Endodermal cell (in vitro differentiated cells): ENCODE measurements at regions not wholly inside any gene's neighbourhood (a gene's known extent, or its start where the extent isn't known, plus 50 kb on each side); places are given as distances from the start of the nearest gene placed in this dataset.

Experiments
- DNase-seq: peaks from one replicate; pipeline ENCODE4 v3.0.0-alpha.2; 2017
- H3K27ac ChIP-seq: 2 replicates; pipeline ENCODE4 v1.5.1; 2013; ENCODE audit warnings: mild to moderate bottlenecking, low read depth, low read length, moderate library complexity
- H3K27me3 ChIP-seq: 2 replicates; pipeline ENCODE4 v1.6.1; 2013; ENCODE audit warnings: mild to moderate bottlenecking, low read length, moderate library complexity; ENCODE audit not compliant: insufficient read depth, control insufficient read depth, poor library complexity, severe bottlenecking
- H3K36me3 ChIP-seq: 2 replicates; pipeline ENCODE4 v1.7.0; 2013; ENCODE audit warnings: mild to moderate bottlenecking, low read length, moderate library complexity; ENCODE audit not compliant: control insufficient read depth, insufficient read depth
- H3K4me1 ChIP-seq: one replicate; pipeline ENCODE4 v1.7.0; 2013; ENCODE audit warnings: low read length; ENCODE audit not compliant: control insufficient read depth, insufficient read depth
- H3K4me3 ChIP-seq: 2 replicates; pipeline ENCODE4 v1.5.1; 2013; ENCODE audit warnings: mild to moderate bottlenecking, low read length, moderate library complexity
- H3K9ac ChIP-seq: 2 replicates; pipeline ENCODE4 v1.6.1; 2013; ENCODE audit warnings: mild to moderate bottlenecking, low read length, moderate library complexity; ENCODE audit not compliant: poor library complexity, severe bottlenecking; ENCODE audit errors: extremely low read depth
- H3K9me3 ChIP-seq: 2 replicates; pipeline ENCODE4 v1.6.1; 2013; ENCODE audit warnings: mild to moderate bottlenecking, low read length, moderate library complexity; ENCODE audit not compliant: control insufficient read depth
- H3K27ac Mint-ChIP-seq: 2 replicates; pipeline ENCODE4 v1.8.0; 2020; ENCODE audit warnings: mixed read lengths
- H3K27me3 Mint-ChIP-seq: 2 replicates; pipeline ENCODE4 v1.8.0; 2021; ENCODE audit warnings: mild to moderate bottlenecking, mixed read lengths; ENCODE audit not compliant: insufficient read depth
- H3K36me3 Mint-ChIP-seq: 2 replicates; pipeline ENCODE4 v1.8.0; 2020; ENCODE audit warnings: low read depth, mixed read lengths
- H3K4me1 Mint-ChIP-seq: 2 replicates; pipeline ENCODE4 v1.8.0; 2020; ENCODE audit warnings: mixed read lengths
- H3K4me3 Mint-ChIP-seq: 2 replicates; pipeline ENCODE4 v1.8.0; 2020; ENCODE audit warnings: mild to moderate bottlenecking, moderate library complexity, mixed read lengths
- H3K9me3 Mint-ChIP-seq: 2 replicates; pipeline ENCODE4 v1.8.0; 2020; ENCODE audit warnings: mild to moderate bottlenecking, mixed read lengths
- WGBS, 2 experiments: methylation state at CpG; one replicate each; pipeline versions ENCODE4 v1.1.5 to v1.1.7; 2013; ENCODE audit warnings: missing lambda C conversion rate in 2 of 2, mixed read lengths in 1 of 2; ENCODE audit not compliant: insufficient coverage in 1 of 2, insufficient read length in 1 of 2; 5-methylcytosine and 5-hydroxymethylcytosine counted together
- TF ChIP-seq, protein P1 (sequence below): fragments of 200-600 bp; sonication (generic); conservative IDR thresholded peaks from 2 replicates; pipeline ENCODE4 v1.5.0; 2021; ENCODE audit warnings: antibody characterized with exemption, mild to moderate bottlenecking

DNA sequence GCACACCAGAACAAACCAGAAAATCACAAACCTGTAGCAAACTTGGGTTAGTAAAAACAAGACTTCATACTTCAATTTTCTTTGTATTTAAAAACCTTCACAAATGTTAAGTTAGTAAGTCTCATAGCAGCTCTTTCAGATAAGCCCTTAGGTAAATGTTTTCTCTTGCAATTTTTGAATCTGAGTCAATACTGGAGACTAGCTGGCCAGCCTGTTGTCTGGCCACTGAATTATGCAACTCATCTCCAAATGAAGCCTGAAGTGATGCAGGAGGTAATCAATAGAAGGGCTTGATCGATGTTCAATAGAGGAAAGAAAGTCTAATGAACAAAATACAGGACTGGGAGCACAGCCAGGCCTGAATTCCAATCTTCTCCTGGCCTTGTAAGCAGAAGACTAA, 465.2 kb downstream of the LRIG3 start:
- no peaks in the 10 kb centered on the region for H3K4me1 Mint-ChIP-seq
- WGBS, 2 experiments = 89 to 100% methylated on average over 1 of the region's 1 CpG
- Histone ChIP-seq H3K4me1 (no peaks in the 10 kb centered on the region), H3K27me3 (no peaks in the 10 kb centered on the region), H3K27ac (no peak overlapping the region), H3K9me3 (no peaks in the 10 kb centered on the region), H3K4me3 (no peak overlapping the region), H3K36me3 (no peaks in the 10 kb centered on the region), H3K9ac (no peak overlapping the region)
- TF ChIP-seq, protein P1, sequence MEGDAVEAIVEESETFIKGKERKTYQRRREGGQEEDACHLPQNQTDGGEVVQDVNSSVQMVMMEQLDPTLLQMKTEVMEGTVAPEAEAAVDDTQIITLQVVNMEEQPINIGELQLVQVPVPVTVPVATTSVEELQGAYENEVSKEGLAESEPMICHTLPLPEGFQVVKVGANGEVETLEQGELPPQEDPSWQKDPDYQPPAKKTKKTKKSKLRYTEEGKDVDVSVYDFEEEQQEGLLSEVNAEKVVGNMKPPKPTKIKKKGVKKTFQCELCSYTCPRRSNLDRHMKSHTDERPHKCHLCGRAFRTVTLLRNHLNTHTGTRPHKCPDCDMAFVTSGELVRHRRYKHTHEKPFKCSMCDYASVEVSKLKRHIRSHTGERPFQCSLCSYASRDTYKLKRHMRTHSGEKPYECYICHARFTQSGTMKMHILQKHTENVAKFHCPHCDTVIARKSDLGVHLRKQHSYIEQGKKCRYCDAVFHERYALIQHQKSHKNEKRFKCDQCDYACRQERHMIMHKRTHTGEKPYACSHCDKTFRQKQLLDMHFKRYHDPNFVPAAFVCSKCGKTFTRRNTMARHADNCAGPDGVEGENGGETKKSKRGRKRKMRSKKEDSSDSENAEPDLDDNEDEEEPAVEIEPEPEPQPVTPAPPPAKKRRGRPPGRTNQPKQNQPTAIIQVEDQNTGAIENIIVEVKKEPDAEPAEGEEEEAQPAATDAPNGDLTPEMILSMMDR = no peak
- no peaks in the 10 kb centered on the region for H3K9me3 Mint-ChIP-seq
- H3K27me3 Mint-ChIP-seq = no peaks in the 10 kb centered on the region
- DNase-seq = no peak
- no peaks in the 10 kb centered on the region for H3K36me3 Mint-ChIP-seq
- H3K4me3 Mint-ChIP-seq = no peak overlapping the region
- no peak overlapping the region for H3K27ac Mint-ChIP-seq

DNA sequence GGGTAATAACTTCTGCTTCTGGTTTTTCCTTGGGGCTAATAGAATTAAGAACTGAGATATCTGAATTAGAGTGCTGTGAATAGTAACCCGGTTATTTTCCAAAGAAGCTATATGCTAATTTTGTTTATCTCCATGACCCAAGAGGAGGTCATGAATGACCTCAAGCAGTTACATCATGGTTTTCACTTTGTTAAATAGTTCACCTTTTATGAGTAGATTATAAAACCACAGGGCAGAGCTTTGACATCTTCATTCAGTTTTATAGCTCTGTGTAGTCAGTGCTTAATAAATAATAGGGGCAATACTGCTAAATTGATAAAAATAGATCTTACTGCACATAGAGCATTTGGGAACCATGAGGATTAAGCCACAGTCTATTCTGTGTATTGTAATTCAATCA, 462.2 kb downstream of the LRIG3 start:
- WGBS, 2 experiments = 100% methylated on average over 1 of the region's 1 CpG

DNA sequence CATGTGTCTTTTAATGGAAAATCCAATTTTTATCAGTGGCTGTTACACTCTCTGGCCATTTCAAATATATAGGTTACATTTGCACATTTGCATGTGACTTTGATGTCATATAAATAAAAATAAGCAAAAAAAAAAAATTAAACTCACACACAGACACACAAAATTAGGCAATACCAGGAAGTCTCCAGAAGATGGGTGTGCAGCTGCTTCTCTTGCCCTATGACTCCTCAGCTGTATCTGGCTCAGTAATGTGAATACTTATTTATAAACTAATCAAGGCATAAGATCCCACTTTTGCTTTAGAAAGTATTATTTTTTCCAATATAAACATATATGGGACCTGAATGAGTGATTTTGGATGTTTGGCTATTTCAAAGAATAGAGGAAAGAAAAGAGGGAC, 461.1 kb downstream of the LRIG3 start:
- H3K27ac Mint-ChIP-seq = no peak overlapping the region
- H3K4me3 ChIP-seq = no peak overlapping the region
- H3K9ac ChIP-seq = no peak overlapping the region
- H3K4me3 Mint-ChIP-seq = no peak overlapping the region
- H3K27me3 Mint-ChIP-seq = no peaks in the 10 kb centered on the region
- H3K27ac ChIP-seq = no peak overlapping the region
- TF ChIP-seq, protein P1 = no peak
- no peaks in the 10 kb centered on the region for H3K4me1 Mint-ChIP-seq
- no peak for DNase-seq
- H3K9me3 ChIP-seq = no peaks in the 10 kb centered on the region
- no peaks in the 10 kb centered on the region for H3K4me1 ChIP-seq
- no peaks in the 10 kb centered on the region for H3K9me3 Mint-ChIP-seq
- H3K27me3 ChIP-seq = no peaks in the 10 kb centered on the region
- H3K36me3 ChIP-seq = no peaks in the 10 kb centered on the region
- H3K36me3 Mint-ChIP-seq = no peaks in the 10 kb centered on the region

More for the DNA sequence above, 462.2 kb downstream of the LRIG3 start:
- no peak overlapping the region for H3K4me3 ChIP-seq
- Mint-ChIP-seq H3K27ac (no peak overlapping the region), H3K27me3 (no peaks in the 10 kb centered on the region), H3K36me3 (no peaks in the 10 kb centered on the region), H3K4me1 (no peaks in the 10 kb centered on the region), H3K4me3 (no peak overlapping the region), H3K9me3 (no peaks in the 10 kb centered on the region)
- TF ChIP-seq, protein P1 = no peak
- no peaks in the 10 kb centered on the region for H3K27me3 ChIP-seq
- no peaks in the 10 kb centered on the region for H3K4me1 ChIP-seq
- DNase-seq = no peak
- H3K36me3 ChIP-seq = no peaks in the 10 kb centered on the region
- no peaks in the 10 kb centered on the region for H3K9me3 ChIP-seq
- no peak overlapping the region for H3K9ac ChIP-seq
- no peak overlapping the region for H3K27ac ChIP-seq
